Stimulated activated CD8-positive, alpha-beta memory T cell treated with anti-CD3 and anti-CD28 coated beads, Interleukin-15, amount 100 ng/mL, for 48 hours (primary cell): ENCODE measurements at regions not wholly inside any gene's neighbourhood (a gene's known extent, or its start where the extent isn't known, plus 50 kb on each side); places are given as distances from the start of the nearest gene placed in this dataset.

ENCODE experiments used
- DNase-seq, 2 donors: peaks; one replicate each; pipeline ENCODE4 v3.0.0-alpha.2; 2020; ENCODE audit warnings: low read depth in 2 of 2

GRCh38 chr1:94617134-94617805 is 75.7 kb upstream of the F3 start:
- DNase-seq, result no peak

GRCh38 chr1:94616506-94616905 is 74.9 kb upstream of the F3 start:
- no peak for DNase-seq

- DNase-seq, result no peak
These were observed 73.4 kb upstream of the F3 start for GRCh38 chr1:94614996-94615395.

- no peak for DNase-seq
These were observed 72.7 kb upstream of the F3 start for GRCh38 chr1:94614168-94614815.

GRCh38 chr1:94612525-94613204 is 71.1 kb upstream of the F3 start:
- DNase-seq, result no peak

GRCh38 chr1:94611681-94612475 is 70.3 kb upstream of the F3 start:
- DNase-seq, result no peak

GRCh38 chr1:94609619-94610018 is 68.1 kb upstream of the F3 start:
- no peak for DNase-seq

GRCh38 chr1:94608852-94609530 is 67.4 kb upstream of the F3 start:
- DNase-seq, result no peak

- DNase-seq, result no peak
These were observed 66.7 kb upstream of the F3 start for GRCh38 chr1:94608142-94608851.

- no peak for DNase-seq
These were observed 65.8 kb upstream of the F3 start for GRCh38 chr1:94607398-94607797.

GRCh38 chr1:94606471-94606870 is 64.9 kb upstream of the F3 start:
- DNase-seq, result no peak

- DNase-seq, result no peak
These were observed 62.1 kb upstream of the F3 start for GRCh38 chr1:94603663-94604062.

GRCh38 chr1:94602802-94603625 is 61.5 kb upstream of the F3 start:
- DNase-seq, result no peak

GRCh38 chr1:94602316-94602715 is 60.8 kb upstream of the F3 start:
- DNase-seq, result no peak

GRCh38 chr1:94600556-94600955 is 59.0 kb upstream of the F3 start:
- no peak for DNase-seq

GRCh38 chr1:94599095-94599813 is 57.7 kb upstream of the F3 start:
- no peak for DNase-seq

GRCh38 chr1:94597701-94598100 is 56.1 kb upstream of the F3 start:
- DNase-seq, result no peak

GRCh38 chr1:94596260-94596659 is 54.7 kb upstream of the F3 start:
- DNase-seq, result no peak

GRCh38 chr1:94595658-94596057 is 54.1 kb upstream of the F3 start:
- no peak for DNase-seq

- no peak for DNase-seq
These were observed 52.1 kb upstream of the F3 start for GRCh38 chr1:94593611-94594010.
